ENCODE measurements at regions not wholly inside any gene's neighbourhood (a gene's known extent, or its start where the extent isn't known, plus 50 kb on each side); places are given as distances from the start of the nearest gene placed in this dataset.

DNA sequence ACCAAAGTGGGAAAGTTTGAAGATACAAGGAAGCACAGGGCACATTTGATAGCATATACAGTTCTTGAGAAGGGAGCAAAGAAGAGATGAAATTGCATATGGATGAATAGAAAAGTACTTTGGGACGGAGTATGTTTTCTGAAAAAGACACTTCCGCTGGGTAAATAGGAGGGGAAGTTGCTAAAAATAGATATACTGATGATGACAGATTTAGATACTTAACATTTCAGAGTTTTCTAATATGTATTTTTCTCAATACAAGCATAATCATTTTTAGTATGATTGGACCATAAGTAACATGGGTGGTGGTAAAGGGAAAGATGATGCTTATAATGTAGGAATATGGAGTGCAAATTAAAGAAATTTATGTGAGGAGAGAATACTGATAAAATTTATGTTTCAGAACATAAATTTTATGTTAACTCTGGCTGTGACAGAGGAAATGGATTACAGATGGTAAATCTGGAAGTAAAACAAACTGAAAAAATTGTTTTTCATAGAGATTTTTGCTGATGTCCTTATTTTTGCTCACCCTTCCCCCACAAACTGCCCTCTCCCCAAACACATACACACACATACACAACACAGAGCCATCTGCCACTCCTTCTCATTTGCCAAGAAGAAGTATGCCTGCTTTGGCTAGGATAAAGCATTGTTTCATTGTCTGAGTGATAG lies 583.9 kb upstream of the MIR17HG start:
- TF ChIP-seq, protein P1, sequence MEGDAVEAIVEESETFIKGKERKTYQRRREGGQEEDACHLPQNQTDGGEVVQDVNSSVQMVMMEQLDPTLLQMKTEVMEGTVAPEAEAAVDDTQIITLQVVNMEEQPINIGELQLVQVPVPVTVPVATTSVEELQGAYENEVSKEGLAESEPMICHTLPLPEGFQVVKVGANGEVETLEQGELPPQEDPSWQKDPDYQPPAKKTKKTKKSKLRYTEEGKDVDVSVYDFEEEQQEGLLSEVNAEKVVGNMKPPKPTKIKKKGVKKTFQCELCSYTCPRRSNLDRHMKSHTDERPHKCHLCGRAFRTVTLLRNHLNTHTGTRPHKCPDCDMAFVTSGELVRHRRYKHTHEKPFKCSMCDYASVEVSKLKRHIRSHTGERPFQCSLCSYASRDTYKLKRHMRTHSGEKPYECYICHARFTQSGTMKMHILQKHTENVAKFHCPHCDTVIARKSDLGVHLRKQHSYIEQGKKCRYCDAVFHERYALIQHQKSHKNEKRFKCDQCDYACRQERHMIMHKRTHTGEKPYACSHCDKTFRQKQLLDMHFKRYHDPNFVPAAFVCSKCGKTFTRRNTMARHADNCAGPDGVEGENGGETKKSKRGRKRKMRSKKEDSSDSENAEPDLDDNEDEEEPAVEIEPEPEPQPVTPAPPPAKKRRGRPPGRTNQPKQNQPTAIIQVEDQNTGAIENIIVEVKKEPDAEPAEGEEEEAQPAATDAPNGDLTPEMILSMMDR (conservative IDR thresholded peaks at IDR 0.05; ENCODE audit: low read depth, low read length), result no peak
- TF ChIP-seq EZH2phosphoT487 (IDR thresholded peaks at IDR 0.05; ENCODE audit: borderline replicate concordance, low read length) (no peak), EZH2 (IDR thresholded peaks at IDR 0.05; ENCODE audit: low read length, unreplicated experiment) (no peak)
- Histone ChIP-seq H3K4me3 (ENCODE audit: low read length) (no peak overlapping the region), H3K27me3 (ENCODE audit: low read length) (no peaks in the 10 kb centered on the region), H3F3A (ENCODE audit: low read length, unreplicated experiment) (no peaks in the 10 kb centered on the region), H2AFZ (ENCODE audit: low read length) (no peak overlapping the region), H3K9me2 (replicated peaks; ENCODE audit: low read length) (no peaks in the 10 kb centered on the region), H4K20me1 (ENCODE audit: low read length) (no peaks in the 10 kb centered on the region), H3K9me3 (ENCODE audit: low read length) (no peaks in the 10 kb centered on the region), H3K9ac (ENCODE audit: low read length) (no peak overlapping the region), H3K4me1 (ENCODE audit: insufficient read depth, low read length) (no peaks in the 10 kb centered on the region), H3K27ac (ENCODE audit: low read length) (no peak overlapping the region), H3K4me2 (ENCODE audit: low read length) (no peak overlapping the region), H3K79me2 (ENCODE audit: low read length) (no peaks in the 10 kb centered on the region), H3K36me3 (ENCODE audit: low read depth, low read length) (no peaks in the 10 kb centered on the region)
- DNase-seq (no peak), ATAC-seq (no peak)
- POLR2A ChIA-PET (ENCODE audit: unreplicated experiment), result no interaction called here
- intact Hi-C loops (cut with micrococcal nuclease), result no loop called here
- CTCF ChIA-PET, result interaction anchor here (0.7 kb wide), 1 partner anchor 1044 kb away, joined by 9 read pairs; no protein-coding TSS in a partner anchor
- BruUV-seq (replicated peaks), result no TSS peak

DNA sequence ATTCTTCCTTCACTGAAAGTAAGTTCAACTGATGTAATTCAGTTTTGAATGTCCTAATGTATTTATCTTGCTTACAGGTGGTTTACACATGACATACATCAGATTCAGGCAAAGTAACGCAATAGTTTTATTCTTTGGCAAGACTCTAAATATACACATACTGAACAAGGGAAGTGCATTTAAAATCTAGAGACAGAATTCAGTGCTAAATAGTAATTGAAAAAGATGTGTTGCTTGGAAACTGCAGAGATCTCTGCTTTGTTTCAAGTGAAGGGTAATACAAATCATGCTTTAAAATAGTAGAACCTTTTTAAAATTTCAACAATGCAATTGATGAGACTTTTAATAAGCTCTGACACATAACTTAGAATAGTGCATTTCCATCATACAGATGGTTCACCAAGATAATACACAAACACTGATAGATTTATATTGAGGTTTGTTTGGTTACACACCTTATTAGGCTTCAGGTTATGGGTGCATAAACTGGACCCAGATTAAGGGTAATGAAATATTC lies 581.0 kb upstream of the MIR17HG start:
- intact Hi-C loops (cut with micrococcal nuclease), result no loop called here
- Histone ChIP-seq H3K4me1 (ENCODE audit: insufficient read depth, low read length) (no peaks in the 10 kb centered on the region), H3K27ac (ENCODE audit: low read length) (no peak overlapping the region), H3K4me3 (ENCODE audit: low read length) (no peak overlapping the region), H3K4me2 (ENCODE audit: low read length) (no peak overlapping the region), H2AFZ (ENCODE audit: low read length) (no peak overlapping the region), H3K36me3 (ENCODE audit: low read depth, low read length) (no peaks in the 10 kb centered on the region), H3F3A (ENCODE audit: low read length, unreplicated experiment) (no peaks in the 10 kb centered on the region), H3K27me3 (ENCODE audit: low read length) (no peaks in the 10 kb centered on the region), H3K9me3 (ENCODE audit: low read length) (no peaks in the 10 kb centered on the region), H4K20me1 (ENCODE audit: low read length) (no peaks in the 10 kb centered on the region), H3K9me2 (replicated peaks; ENCODE audit: low read length) (no peaks in the 10 kb centered on the region), H3K79me2 (ENCODE audit: low read length) (no peaks in the 10 kb centered on the region), H3K9ac (ENCODE audit: low read length) (no peak overlapping the region)
- ChIA-PET POLR2A (ENCODE audit: unreplicated experiment) (no interaction called here), CTCF (no interaction called here)
- ATAC-seq, result no peak
- BruUV-seq (replicated peaks), result no TSS peak
- TF ChIP-seq EZH2phosphoT487 (IDR thresholded peaks at IDR 0.05; ENCODE audit: borderline replicate concordance, low read length) (no peak), EZH2 (IDR thresholded peaks at IDR 0.05; ENCODE audit: low read length, unreplicated experiment) (no peak)
- TF ChIP-seq, protein P1 (conservative IDR thresholded peaks at IDR 0.05; ENCODE audit: low read depth, low read length), result no peak
- no peak for DNase-seq

DNA sequence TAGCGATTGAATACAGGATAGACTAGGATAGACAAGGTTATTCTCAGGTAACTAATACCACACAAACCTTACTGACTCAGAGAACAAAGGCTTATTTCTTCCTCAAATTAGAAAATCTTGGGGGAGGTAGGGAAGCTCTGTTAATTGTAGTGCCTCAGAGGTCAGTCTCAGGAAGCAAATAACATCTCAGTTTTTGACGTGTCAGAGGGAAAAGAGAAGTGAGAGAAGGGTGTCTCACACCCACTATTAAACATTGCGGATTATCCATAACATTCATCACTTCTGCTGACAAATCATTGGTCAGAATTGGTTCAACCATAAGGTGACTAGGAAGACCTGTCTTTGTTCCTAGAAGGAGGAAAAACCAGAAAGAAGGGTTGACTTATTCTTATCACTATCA lies 579.4 kb upstream of the MIR17HG start:
- no peaks in the 10 kb centered on the region for H3K79me2 ChIP-seq (ENCODE audit: low read length)
- ChIA-PET CTCF (no interaction called here), POLR2A (ENCODE audit: unreplicated experiment) (no interaction called here)
- H3K4me3 ChIP-seq (ENCODE audit: low read length), result no peak overlapping the region
- no TSS peak for BruUV-seq (replicated peaks)
- intact Hi-C loops (cut with micrococcal nuclease), result no loop called here
- DNase-seq (no peak), ATAC-seq (no peak)
- no peak overlapping the region for H2AFZ ChIP-seq (ENCODE audit: low read length)
- H3K4me2 ChIP-seq (ENCODE audit: low read length), result no peak overlapping the region
- H4K20me1 ChIP-seq (ENCODE audit: low read length), result no peaks in the 10 kb centered on the region
- H3F3A ChIP-seq (ENCODE audit: low read length, unreplicated experiment), result no peaks in the 10 kb centered on the region
- H3K4me1 ChIP-seq (ENCODE audit: insufficient read depth, low read length), result no peaks in the 10 kb centered on the region
- H3K9me3 ChIP-seq (ENCODE audit: low read length), result no peaks in the 10 kb centered on the region
- no peak overlapping the region for H3K27ac ChIP-seq (ENCODE audit: low read length)
- no peak overlapping the region for H3K9ac ChIP-seq (ENCODE audit: low read length)
- no peaks in the 10 kb centered on the region for H3K27me3 ChIP-seq (ENCODE audit: low read length)
- H3K36me3 ChIP-seq (ENCODE audit: low read depth, low read length), result no peaks in the 10 kb centered on the region
- no peak for TF ChIP-seq EZH2 (IDR thresholded peaks at IDR 0.05; ENCODE audit: low read length, unreplicated experiment)
- no peak for TF ChIP-seq EZH2phosphoT487 (IDR thresholded peaks at IDR 0.05; ENCODE audit: borderline replicate concordance, low read length)
- TF ChIP-seq, protein P1 (conservative IDR thresholded peaks at IDR 0.05; ENCODE audit: low read depth, low read length), result no peak
- H3K9me2 ChIP-seq (replicated peaks; ENCODE audit: low read length), result no peaks in the 10 kb centered on the region
